Dendritic cell treated with granulocyte-macrophage colony-stimulating factor and Interleukin-4, amounts not matched to agents 40 ng/mL and 50 ng/mL, for 4 days (primary cell): ENCODE measurements at regions not wholly inside any gene's neighbourhood (a gene's known extent, or its start where the extent isn't known, plus 50 kb on each side); places are given as distances from the start of the nearest gene placed in this dataset.
A peak's percentile ranks its signal among the peaks of the same experiment; 100 is the strongest.

Experiments
- H3K27ac Mint-ChIP-seq: one replicate; pipeline ENCODE4 v1.8.0; 2022; ENCODE audit warnings: mild to moderate bottlenecking, mixed read lengths
- H3K27me3 Mint-ChIP-seq: one replicate; pipeline ENCODE4 v1.8.0; 2022; ENCODE audit warnings: mild to moderate bottlenecking, mixed read lengths
- H3K36me3 Mint-ChIP-seq: one replicate; pipeline ENCODE4 v1.8.0; 2022; ENCODE audit warnings: low read depth, mixed read lengths
- H3K4me1 Mint-ChIP-seq: one replicate; pipeline ENCODE4 v1.8.0; 2022; ENCODE audit warnings: low read depth, mixed read lengths
- H3K4me3 Mint-ChIP-seq: one replicate; pipeline ENCODE4 v1.8.0; 2022; ENCODE audit warnings: mild to moderate bottlenecking, moderate library complexity, mixed read lengths
- H3K9me3 Mint-ChIP-seq: one replicate; pipeline ENCODE4 v1.8.0; 2022; ENCODE audit warnings: mixed read lengths
- intact Hi-C: fragments of 100-400 bp; cut with micrococcal nuclease; formaldehyde crosslinking; loops from one replicate; pipeline ENCODE4 v1.15.0; 2022

GRCh38 chr3:177977381-177978158 lies 558.7 kb upstream of the KCNMB2 start:
- H3K4me3 Mint-ChIP-seq: no peak overlapping the region
- intact Hi-C loops: no loop called here
- H3K4me1 Mint-ChIP-seq: peaks cover 5% of the 10 kb centered on the region
- no peaks in the 10 kb centered on the region for H3K36me3 Mint-ChIP-seq
- H3K9me3 Mint-ChIP-seq: no peaks in the 10 kb centered on the region
- H3K27me3 Mint-ChIP-seq: no peaks in the 10 kb centered on the region
- peak overlapping the region; percentile 64 for H3K27ac Mint-ChIP-seq

GRCh38 chr3:177978946-177979345 lies 557.3 kb upstream of the KCNMB2 start:
- Mint-ChIP-seq H3K9me3 (no peaks in the 10 kb centered on the region), H3K4me1 (peaks cover 11% of the 10 kb centered on the region), H3K4me3 (no peak overlapping the region), H3K36me3 (no peaks in the 10 kb centered on the region), H3K27ac (no peak overlapping the region), H3K27me3 (peaks cover 1% of the 10 kb centered on the region)
- intact Hi-C loops: no loop called here

GRCh38 chr3:177979703-177980102 lies 556.5 kb upstream of the KCNMB2 start:
- Mint-ChIP-seq H3K36me3 (no peaks in the 10 kb centered on the region), H3K27ac (no peak overlapping the region), H3K27me3 (peaks cover 1% of the 10 kb centered on the region), H3K4me3 (no peak overlapping the region), H3K9me3 (no peaks in the 10 kb centered on the region), H3K4me1 (peaks cover 11% of the 10 kb centered on the region)
- intact Hi-C loops: no loop called here

- no peaks in the 10 kb centered on the region for H3K9me3 Mint-ChIP-seq
- H3K4me3 Mint-ChIP-seq: no peak overlapping the region
- intact Hi-C loops: no loop called here
- peaks cover 1% of the 10 kb centered on the region for H3K27me3 Mint-ChIP-seq
- no peaks in the 10 kb centered on the region for H3K36me3 Mint-ChIP-seq
- H3K4me1 Mint-ChIP-seq: peaks cover 11% of the 10 kb centered on the region
- H3K27ac Mint-ChIP-seq: no peak overlapping the region
These were observed 554.7 kb upstream of the KCNMB2 start for GRCh38 chr3:177981576-177981975.

GRCh38 chr3:177982034-177982433 lies 554.2 kb upstream of the KCNMB2 start:
- Mint-ChIP-seq H3K4me1 (peaks cover 11% of the 10 kb centered on the region), H3K27ac (no peak overlapping the region), H3K27me3 (peaks cover 1% of the 10 kb centered on the region), H3K9me3 (no peaks in the 10 kb centered on the region), H3K36me3 (no peaks in the 10 kb centered on the region), H3K4me3 (no peak overlapping the region)
- intact Hi-C loops: no loop called here

- H3K27ac Mint-ChIP-seq: no peak overlapping the region
- H3K27me3 Mint-ChIP-seq: peaks cover 1% of the 10 kb centered on the region
- no peaks in the 10 kb centered on the region for H3K36me3 Mint-ChIP-seq
- intact Hi-C loops: no loop called here
- H3K4me1 Mint-ChIP-seq: peaks cover 6% of the 10 kb centered on the region
- H3K4me3 Mint-ChIP-seq: no peak overlapping the region
- no peaks in the 10 kb centered on the region for H3K9me3 Mint-ChIP-seq
These were observed 552.9 kb upstream of the KCNMB2 start for GRCh38 chr3:177983320-177983719.

GRCh38 chr3:177992993-177993970 lies 543.0 kb upstream of the KCNMB2 start:
- intact Hi-C loops: no loop called here
- Mint-ChIP-seq H3K27me3 (no peaks in the 10 kb centered on the region), H3K4me1 (no peaks in the 10 kb centered on the region), H3K36me3 (no peaks in the 10 kb centered on the region), H3K9me3 (no peaks in the 10 kb centered on the region), H3K4me3 (no peak overlapping the region), H3K27ac (no peak overlapping the region)

- H3K4me3 Mint-ChIP-seq: no peak overlapping the region
- H3K27me3 Mint-ChIP-seq: no peaks in the 10 kb centered on the region
- H3K9me3 Mint-ChIP-seq: peaks cover 10% of the 10 kb centered on the region
- H3K4me1 Mint-ChIP-seq: peaks cover 5% of the 10 kb centered on the region
- intact Hi-C loops: no loop called here
- no peak overlapping the region for H3K27ac Mint-ChIP-seq
- peaks cover 9% of the 10 kb centered on the region for H3K36me3 Mint-ChIP-seq
These were observed 541.3 kb upstream of the KCNMB2 start for GRCh38 chr3:177994976-177995375.

GRCh38 chr3:177995381-177996085 lies 540.7 kb upstream of the KCNMB2 start:
- no peak overlapping the region for H3K27ac Mint-ChIP-seq
- intact Hi-C loops: no loop called here
- no peaks in the 10 kb centered on the region for H3K27me3 Mint-ChIP-seq
- H3K4me3 Mint-ChIP-seq: no peak overlapping the region
- peaks cover 12% of the 10 kb centered on the region for H3K9me3 Mint-ChIP-seq
- H3K4me1 Mint-ChIP-seq: peaks cover 10% of the 10 kb centered on the region
- peaks cover 12% of the 10 kb centered on the region for H3K36me3 Mint-ChIP-seq

- Mint-ChIP-seq H3K27ac (peak overlapping the region; percentile 91), H3K4me1 (peaks cover 37% of the 10 kb centered on the region), H3K9me3 (peaks cover 12% of the 10 kb centered on the region), H3K36me3 (peaks cover 12% of the 10 kb centered on the region), H3K4me3 (no peak overlapping the region), H3K27me3 (no peaks in the 10 kb centered on the region)
- intact Hi-C loops: no loop called here
These were observed 534.5 kb upstream of the KCNMB2 start for GRCh38 chr3:178001670-178002101.

- Mint-ChIP-seq H3K27me3 (no peaks in the 10 kb centered on the region), H3K9me3 (peaks cover 12% of the 10 kb centered on the region), H3K4me3 (no peak overlapping the region), H3K27ac (peak overlapping the region; percentile 91), H3K4me1 (peaks cover 37% of the 10 kb centered on the region), H3K36me3 (peaks cover 12% of the 10 kb centered on the region)
- intact Hi-C loops: no loop called here
These were observed 534.1 kb upstream of the KCNMB2 start for GRCh38 chr3:178002113-178002512.

GRCh38 chr3:178003756-178004155 lies 532.5 kb upstream of the KCNMB2 start:
- H3K4me1 Mint-ChIP-seq: peaks cover 37% of the 10 kb centered on the region
- no peak overlapping the region for H3K4me3 Mint-ChIP-seq
- no peak overlapping the region for H3K27ac Mint-ChIP-seq
- H3K27me3 Mint-ChIP-seq: no peaks in the 10 kb centered on the region
- H3K36me3 Mint-ChIP-seq: peaks cover 12% of the 10 kb centered on the region
- intact Hi-C loops: no loop called here
- H3K9me3 Mint-ChIP-seq: peaks cover 12% of the 10 kb centered on the region

GRCh38 chr3:178005961-178006360 lies 530.3 kb upstream of the KCNMB2 start:
- Mint-ChIP-seq H3K4me3 (no peak overlapping the region), H3K4me1 (peaks cover 31% of the 10 kb centered on the region), H3K36me3 (no peaks in the 10 kb centered on the region)

GRCh38 chr3:178010306-178010705 lies 525.9 kb upstream of the KCNMB2 start:
- intact Hi-C loops: no loop called here
- Mint-ChIP-seq H3K27me3 (no peaks in the 10 kb centered on the region), H3K9me3 (no peaks in the 10 kb centered on the region), H3K4me1 (peaks cover 9% of the 10 kb centered on the region), H3K27ac (no peak overlapping the region), H3K4me3 (no peak overlapping the region), H3K36me3 (no peaks in the 10 kb centered on the region)

More at GRCh38 chr3:178005961-178006360, 530.3 kb upstream of the KCNMB2 start:
- Mint-ChIP-seq H3K9me3 (no peaks in the 10 kb centered on the region), H3K27ac (no peak overlapping the region), H3K27me3 (no peaks in the 10 kb centered on the region)
- intact Hi-C loops: no loop called here
